NCI-H1417 treated with DMSO at 0.1 percent for 48 hours (cell line): ENCODE measurements at regions not wholly inside any gene's neighbourhood (a gene's known extent, or its start where the extent isn't known, plus 50 kb on each side); places are given as distances from the start of the nearest gene placed in this dataset.
A peak's percentile ranks its signal among the peaks of the same experiment; 100 is the strongest.
"Not testable (repeated sequence)": the region's sequence is repeated elsewhere in the genome, so short reads cannot be mapped to it uniquely, and the experiment has no call there.

ENCODE experiments used
- DNase-seq: peaks from one replicate; lab custom pipeline; 2025; lab: John Stamatoyannopoulos, UW

- DNase-seq: no peak
Measured at GRCh38 chr11:116698080-116698479, 74.7 kb downstream of the BUD13 start.

GRCh38 chr11:116697639-116698038 lies 75.1 kb downstream of the BUD13 start:
- DNase-seq: no peak

- DNase-seq: no peak
Measured at GRCh38 chr11:116697011-116697410, 75.8 kb downstream of the BUD13 start.

GRCh38 chr11:116696381-116696941 lies 76.3 kb downstream of the BUD13 start:
- DNase-seq: no peak

GRCh38 chr11:116695657-116696254 lies 77.0 kb downstream of the BUD13 start:
- no peak for DNase-seq

GRCh38 chr11:116694815-116695590 lies 77.8 kb downstream of the BUD13 start:
- DNase-seq: no peak

GRCh38 chr11:116694349-116694725 lies 78.5 kb downstream of the BUD13 start:
- no peak for DNase-seq

- no peak for DNase-seq
Measured at GRCh38 chr11:116693593-116694348, 79.0 kb downstream of the BUD13 start.

GRCh38 chr11:116693102-116693570 lies 79.7 kb downstream of the BUD13 start:
- DNase-seq: no peak

- DNase-seq: no peak
Measured at GRCh38 chr11:116692318-116693101, 80.3 kb downstream of the BUD13 start.

- DNase-seq: peak; percentile 22
Measured at GRCh38 chr11:116691771-116692177, 81.0 kb downstream of the BUD13 start.

GRCh38 chr11:116690611-116691010 lies 82.2 kb downstream of the BUD13 start:
- no peak for DNase-seq

- no peak for DNase-seq
Measured at GRCh38 chr11:116689413-116690127, 83.2 kb downstream of the BUD13 start.

GRCh38 chr11:116688202-116688540 lies 84.6 kb downstream of the BUD13 start:
- no peak for DNase-seq

GRCh38 chr11:116687458-116688201 lies 85.2 kb downstream of the BUD13 start:
- no peak for DNase-seq

GRCh38 chr11:116686866-116687265 lies 85.9 kb downstream of the BUD13 start:
- no peak for DNase-seq

- DNase-seq: no peak
Measured at GRCh38 chr11:116683982-116684381, 88.8 kb downstream of the BUD13 start.

GRCh38 chr11:116680349-116681125 lies 92.2 kb downstream of the BUD13 start:
- no peak for DNase-seq

GRCh38 chr11:116678887-116679286 lies 93.9 kb downstream of the BUD13 start:
- no peak for DNase-seq

- not testable (repeated sequence) for DNase-seq
Measured at GRCh38 chr11:116667318-116667717, 105.5 kb downstream of the BUD13 start.
